Ascending aorta (tissue), 2 donors: ENCODE measurements at regions not wholly inside any gene's neighbourhood (a gene's known extent, or its start where the extent isn't known, plus 50 kb on each side); places are given as distances from the start of the nearest gene placed in this dataset.

Source experiments
- DNase-seq, 2 donors: peaks; one replicate each; pipeline ENCODE4 v3.0.0-alpha.2; 2019; ENCODE audit warnings: low spot score in 2 of 2
- H3K27ac ChIP-seq, 2 donors: fragments of 200-600 bp; sonication (generic); one replicate each; pipeline ENCODE4 v1.5.1; 2016 to 2017; ENCODE audit warnings: mild to moderate bottlenecking in 1 of 2
- H3K27me3 ChIP-seq: fragments of 200-600 bp; sonication (generic); one replicate; pipeline ENCODE4 v1.5.1; 2017
- H3K36me3 ChIP-seq, 2 donors: fragments of 200-600 bp; sonication (generic); one replicate each; pipeline ENCODE4 v1.5.1; 2016
- H3K4me1 ChIP-seq, 2 donors: fragments of 200-600 bp; sonication (generic); one replicate each; pipeline ENCODE4 v1.5.1; 2016 to 2017; ENCODE audit warnings: mild to moderate bottlenecking in 1 of 2
- H3K4me3 ChIP-seq, 2 donors: fragments of 200-600 bp; sonication (generic); one replicate each; pipeline ENCODE4 v1.5.1; 2016 to 2017; ENCODE audit warnings: mild to moderate bottlenecking in 1 of 2
- H3K9me3 ChIP-seq, 2 donors: fragments of 200-600 bp; sonication (generic); one replicate each; pipeline ENCODE4 v1.5.1; 2016
- intact Hi-C: fragments of 100-400 bp; cut with DNase I; formaldehyde crosslinking; loops from one replicate; pipeline ENCODE4 v1.15.1; 2023
- TF ChIP-seq, protein P1 (sequence below), 3 experiments: fragments of 200-600 bp in 2 of 3; fragments of 450-650 bp in 1 of 3; sonication (generic) in 2 of 3; IDR thresholded peaks; one replicate each; pipeline ENCODE4 v1.5.1; 2016 to 2019; ENCODE audit warnings: antibody characterized with exemption in 3 of 3, mild to moderate bottlenecking in 1 of 3, moderate library complexity in 1 of 3

- intact Hi-C loops = no loop called here
Observed at GRCh38 chr16:80151722-80152111, 389.1 kb upstream of the DYNLRB2 start.

DNA sequence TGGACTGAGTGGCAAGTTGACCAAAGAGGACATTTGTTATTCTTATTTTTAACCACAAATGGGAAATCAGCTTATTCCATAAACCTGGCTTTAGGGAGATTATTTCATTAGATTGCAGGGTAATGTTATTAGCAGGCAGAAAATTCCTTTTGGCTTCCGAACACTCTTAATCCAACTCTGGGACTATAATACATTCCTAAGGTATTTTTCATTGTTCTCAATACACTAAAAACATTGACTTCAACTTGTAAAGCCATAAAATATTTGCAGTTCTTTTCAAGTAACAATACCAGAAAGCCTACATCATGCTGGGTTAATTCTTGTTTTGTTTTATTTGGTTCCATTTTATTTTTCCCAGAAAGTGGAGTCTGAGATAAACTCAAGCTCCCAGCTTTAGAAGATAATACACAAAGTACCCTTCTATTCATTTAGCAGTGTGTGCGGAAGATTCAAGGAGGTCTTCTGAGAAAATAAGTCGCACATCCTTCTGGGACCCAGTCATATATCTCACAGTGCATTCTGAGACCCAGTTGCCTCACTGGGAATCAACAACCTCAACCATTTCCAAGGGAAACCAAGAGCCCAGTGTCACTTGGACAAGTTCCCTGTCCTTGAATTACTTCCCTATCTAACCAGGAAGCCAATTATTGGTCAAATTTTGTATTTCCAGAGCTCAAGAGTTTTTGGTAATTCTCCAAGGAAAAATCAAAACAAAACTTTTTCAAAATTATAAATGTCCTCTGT lies 389.6 kb upstream of the DYNLRB2 start:
- Histone ChIP-seq H3K27ac (no peak overlapping the region), H3K9me3 (no peaks in the 10 kb centered on the region), H3K36me3 (no peaks in the 10 kb centered on the region), H3K4me3 (no peak overlapping the region), H3K4me1 (peaks cover 0 to 6% of the 10 kb centered on the region in 2 donors), H3K27me3 (no peaks in the 10 kb centered on the region)
- TF ChIP-seq, protein P1, sequence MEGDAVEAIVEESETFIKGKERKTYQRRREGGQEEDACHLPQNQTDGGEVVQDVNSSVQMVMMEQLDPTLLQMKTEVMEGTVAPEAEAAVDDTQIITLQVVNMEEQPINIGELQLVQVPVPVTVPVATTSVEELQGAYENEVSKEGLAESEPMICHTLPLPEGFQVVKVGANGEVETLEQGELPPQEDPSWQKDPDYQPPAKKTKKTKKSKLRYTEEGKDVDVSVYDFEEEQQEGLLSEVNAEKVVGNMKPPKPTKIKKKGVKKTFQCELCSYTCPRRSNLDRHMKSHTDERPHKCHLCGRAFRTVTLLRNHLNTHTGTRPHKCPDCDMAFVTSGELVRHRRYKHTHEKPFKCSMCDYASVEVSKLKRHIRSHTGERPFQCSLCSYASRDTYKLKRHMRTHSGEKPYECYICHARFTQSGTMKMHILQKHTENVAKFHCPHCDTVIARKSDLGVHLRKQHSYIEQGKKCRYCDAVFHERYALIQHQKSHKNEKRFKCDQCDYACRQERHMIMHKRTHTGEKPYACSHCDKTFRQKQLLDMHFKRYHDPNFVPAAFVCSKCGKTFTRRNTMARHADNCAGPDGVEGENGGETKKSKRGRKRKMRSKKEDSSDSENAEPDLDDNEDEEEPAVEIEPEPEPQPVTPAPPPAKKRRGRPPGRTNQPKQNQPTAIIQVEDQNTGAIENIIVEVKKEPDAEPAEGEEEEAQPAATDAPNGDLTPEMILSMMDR (IDR thresholded peaks at IDR 0.05) = no peak
- intact Hi-C loops = no loop called here
- no peak for DNase-seq

More at GRCh38 chr16:80151722-80152111, 389.1 kb upstream of the DYNLRB2 start:
- peaks cover 0 to 6% of the 10 kb centered on the region in 2 donors for H3K4me1 ChIP-seq
- no peak overlapping the region for H3K27ac ChIP-seq
- H3K9me3 ChIP-seq = no peaks in the 10 kb centered on the region
- H3K36me3 ChIP-seq = no peaks in the 10 kb centered on the region
- DNase-seq = no peak
- TF ChIP-seq, protein P1 (IDR thresholded peaks at IDR 0.05) = no peak
- no peaks in the 10 kb centered on the region for H3K27me3 ChIP-seq
- H3K4me3 ChIP-seq = no peak overlapping the region

- no peak for DNase-seq
- H3K4me1 ChIP-seq = peaks cover 0 to 6% of the 10 kb centered on the region in 2 donors
- no peaks in the 10 kb centered on the region for H3K36me3 ChIP-seq
- no peak overlapping the region for H3K4me3 ChIP-seq
- no peaks in the 10 kb centered on the region for H3K27me3 ChIP-seq
- no peak overlapping the region for H3K27ac ChIP-seq
- intact Hi-C loops = no loop called here
- TF ChIP-seq, protein P1 (IDR thresholded peaks at IDR 0.05) = no peak
- no peaks in the 10 kb centered on the region for H3K9me3 ChIP-seq
Observed at GRCh38 chr16:80148826-80149225, 392.0 kb upstream of the DYNLRB2 start.

- H3K9me3 ChIP-seq = no peaks in the 10 kb centered on the region
- no peak for DNase-seq
Observed at GRCh38 chr16:80147026-80147655, 393.7 kb upstream of the DYNLRB2 start.

DNA sequence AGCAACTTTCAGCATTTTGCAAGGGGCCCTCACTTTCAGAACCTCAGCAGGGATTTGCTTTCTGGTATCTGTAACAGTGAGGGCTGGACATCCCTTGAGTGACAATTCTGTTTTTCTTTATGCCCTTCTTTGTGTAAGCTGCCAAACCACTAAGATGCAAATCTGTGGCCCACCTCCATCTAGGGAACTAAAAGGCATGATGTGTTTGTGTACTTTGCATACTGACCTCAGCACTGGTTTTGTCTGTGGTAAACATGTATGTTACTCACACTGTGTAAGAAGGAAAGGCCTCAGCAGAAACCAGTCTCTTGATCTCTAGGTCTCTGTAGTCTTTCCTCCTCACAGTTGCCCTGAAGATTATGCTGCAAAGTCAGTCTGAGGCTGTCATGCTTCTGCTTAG lies 396.6 kb upstream of the DYNLRB2 start:
- H3K4me3 ChIP-seq = no peak overlapping the region
- DNase-seq = no peak
- TF ChIP-seq, protein P1 (IDR thresholded peaks at IDR 0.05) = no peak
- no peaks in the 10 kb centered on the region for H3K4me1 ChIP-seq
- no peaks in the 10 kb centered on the region for H3K27me3 ChIP-seq
- H3K27ac ChIP-seq = no peak overlapping the region
- no peaks in the 10 kb centered on the region for H3K9me3 ChIP-seq
- no peaks in the 10 kb centered on the region for H3K36me3 ChIP-seq
- intact Hi-C loops = no loop called here

More at GRCh38 chr16:80147026-80147655, 393.7 kb upstream of the DYNLRB2 start:
- Histone ChIP-seq H3K4me3 (no peak overlapping the region), H3K36me3 (no peaks in the 10 kb centered on the region), H3K4me1 (peaks cover 0 to 4% of the 10 kb centered on the region in 2 donors), H3K27ac (no peak overlapping the region), H3K27me3 (no peaks in the 10 kb centered on the region)
- intact Hi-C loops = no loop called here
- TF ChIP-seq, protein P1 (IDR thresholded peaks at IDR 0.05) = no peak
